ENCODE measurements at regions not wholly inside any gene's neighbourhood (a gene's known extent, or its start where the extent isn't known, plus 50 kb on each side); places are given as distances from the start of the nearest gene placed in this dataset.

DNA sequence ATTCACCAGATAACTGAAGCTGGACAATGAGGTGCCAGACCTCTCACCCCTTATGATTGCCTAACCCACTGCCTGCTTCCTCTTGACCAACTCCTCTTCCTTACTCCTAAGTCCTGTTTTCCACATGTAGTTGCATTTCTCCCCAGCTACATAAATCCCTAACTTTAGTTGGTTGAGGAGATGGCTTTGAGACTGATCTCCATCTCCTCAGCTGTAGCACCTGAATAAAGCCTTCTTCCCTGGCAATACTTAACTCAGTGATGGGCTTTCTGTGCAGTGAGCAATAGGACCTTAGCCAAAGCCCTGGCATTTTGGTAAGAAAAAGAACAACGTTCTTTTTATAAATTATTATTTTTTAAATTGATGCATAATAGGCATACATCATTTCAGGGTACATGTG lies 691.1 kb downstream of the MATN1 start:
- DNase-seq (ENCODE audit: low read depth) = no peak

DNA sequence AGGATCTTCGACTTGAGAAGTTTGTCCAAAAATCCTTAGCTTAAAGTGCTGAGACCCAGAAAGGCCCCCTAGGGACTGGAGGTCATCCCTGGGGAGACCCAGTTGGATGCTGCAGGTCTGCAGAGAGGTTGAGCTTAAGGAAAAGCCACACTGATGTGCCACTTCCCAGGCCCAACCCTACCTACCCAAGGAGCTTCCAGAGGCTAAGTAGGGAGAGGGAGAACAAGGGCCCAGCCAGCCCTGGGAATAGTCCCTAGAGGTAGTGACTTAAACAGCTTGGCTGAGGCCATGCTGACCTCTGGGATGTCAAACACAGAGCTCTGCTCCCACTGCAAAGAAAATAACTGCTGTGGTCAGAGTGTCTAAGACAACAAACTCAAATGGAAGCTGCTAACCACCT lies 693.7 kb downstream of the MATN1 start:
- no peak for DNase-seq (ENCODE audit: low read depth)

- DNase-seq (ENCODE audit: low read depth) = no peak
These were observed 694.4 kb downstream of the MATN1 start for GRCh38 chr1:30028939-30029338.

- no peak for DNase-seq (ENCODE audit: low read depth)
These were observed 695.1 kb downstream of the MATN1 start for GRCh38 chr1:30028283-30028682.

DNA sequence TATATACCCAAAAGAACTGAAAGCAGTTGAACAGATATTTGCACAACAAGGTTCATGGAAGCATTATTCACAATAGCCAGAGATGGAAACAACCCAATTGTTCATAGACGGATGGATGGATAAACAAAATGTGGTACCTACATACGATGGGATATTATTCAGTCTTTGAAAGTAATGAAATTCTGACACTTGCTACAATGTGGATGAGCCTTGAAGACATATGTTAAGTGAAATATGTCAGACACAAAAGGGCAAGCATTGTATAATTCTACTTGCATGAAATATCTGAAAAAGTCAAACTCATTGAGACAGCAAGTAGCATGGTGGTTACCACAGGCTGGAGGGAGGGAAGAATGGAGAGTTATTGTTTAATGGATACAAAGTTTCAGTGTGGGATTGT lies 696.1 kb downstream of the MATN1 start:
- no peak for DNase-seq (ENCODE audit: low read depth)

- no peak for DNase-seq (ENCODE audit: low read depth)
These were observed 698.8 kb downstream of the MATN1 start for GRCh38 chr1:30024411-30025195.

GRCh38 chr1:30023339-30024022 lies 699.9 kb downstream of the MATN1 start:
- no peak for DNase-seq (ENCODE audit: low read depth)

- DNase-seq (ENCODE audit: low read depth) = no peak
These were observed 709.4 kb downstream of the MATN1 start for GRCh38 chr1:30014031-30014430.

DNA sequence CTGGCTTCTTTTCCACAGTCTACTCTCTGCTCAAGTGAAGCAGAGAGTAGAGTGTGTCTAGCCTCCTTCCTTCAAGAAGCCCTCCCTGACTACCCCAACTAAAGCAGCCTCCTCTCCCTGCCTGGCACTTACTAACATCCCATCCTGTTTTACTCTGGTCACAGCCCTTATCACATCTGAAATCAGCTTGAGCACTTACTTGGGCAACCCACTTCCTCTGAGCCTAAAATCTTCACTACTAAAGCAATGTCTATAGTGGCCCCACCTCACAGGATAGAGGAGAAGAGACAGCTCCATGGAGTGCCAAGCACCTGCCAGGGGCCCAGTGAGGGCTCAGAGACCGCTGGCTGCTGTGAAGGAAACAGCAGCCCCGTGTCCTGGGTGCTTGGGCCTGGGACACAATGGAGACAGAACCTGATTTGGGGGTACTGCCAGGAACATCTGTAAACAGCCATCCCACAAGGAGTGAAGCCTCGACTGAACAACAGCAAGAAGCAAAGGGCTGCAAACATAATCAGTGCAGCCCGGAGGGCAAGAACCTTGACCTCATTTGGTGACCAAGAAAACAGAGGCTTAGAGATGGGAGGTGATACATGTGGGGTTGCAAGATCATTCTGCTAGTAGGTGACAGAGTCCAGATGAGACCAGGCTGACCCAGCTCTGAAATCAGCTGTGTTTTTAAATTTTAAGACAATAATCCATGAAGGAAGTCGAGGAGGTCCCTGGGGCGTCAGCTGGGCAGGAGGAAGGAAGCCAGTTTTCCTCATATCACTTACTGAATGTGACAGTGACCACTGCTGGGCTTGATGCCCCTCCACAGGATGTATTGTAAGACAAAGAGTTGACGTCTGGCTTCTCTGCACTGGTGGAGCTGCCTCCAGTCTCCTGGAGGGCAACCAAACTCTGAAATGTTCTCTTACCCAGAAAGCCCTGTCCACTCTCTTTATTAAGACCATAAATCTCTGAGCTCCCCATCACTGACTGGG lies 710.6 kb downstream of the MATN1 start:
- DNase-seq (ENCODE audit: low read depth) = no peak

GRCh38 chr1:30011970-30012369 lies 711.4 kb downstream of the MATN1 start:
- DNase-seq (ENCODE audit: low read depth) = no peak

DNA sequence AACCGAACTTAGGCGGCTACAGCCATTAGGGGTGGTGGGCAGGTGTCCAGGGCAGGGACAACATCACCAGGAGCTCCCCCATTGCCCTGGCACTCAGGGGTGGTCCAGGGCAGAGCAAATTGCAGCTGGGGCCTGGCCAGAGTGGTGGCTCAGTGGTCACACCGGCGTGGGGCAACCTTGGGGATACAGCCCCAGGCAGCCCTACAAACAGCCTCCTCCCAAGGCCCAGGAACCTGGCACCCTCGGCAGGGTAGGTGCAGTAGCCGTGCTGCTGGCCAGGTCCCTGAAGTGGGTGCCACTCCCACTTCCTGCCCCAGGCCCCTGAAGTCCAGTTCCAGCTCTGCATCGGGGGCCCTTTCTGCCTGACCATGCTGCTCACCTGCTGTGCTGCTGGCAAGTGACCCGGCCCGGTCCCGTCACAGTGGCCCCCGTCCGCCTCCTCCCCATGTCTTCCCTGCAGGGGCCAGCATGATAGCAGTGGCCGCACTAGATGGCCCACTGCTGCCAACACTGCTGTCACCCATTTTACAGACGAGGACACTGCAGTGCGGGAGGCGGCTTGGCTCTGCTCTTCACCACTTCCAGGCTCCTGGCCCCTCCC lies 712.8 kb downstream of the MATN1 start:
- no peak for DNase-seq (ENCODE audit: low read depth)

DNA sequence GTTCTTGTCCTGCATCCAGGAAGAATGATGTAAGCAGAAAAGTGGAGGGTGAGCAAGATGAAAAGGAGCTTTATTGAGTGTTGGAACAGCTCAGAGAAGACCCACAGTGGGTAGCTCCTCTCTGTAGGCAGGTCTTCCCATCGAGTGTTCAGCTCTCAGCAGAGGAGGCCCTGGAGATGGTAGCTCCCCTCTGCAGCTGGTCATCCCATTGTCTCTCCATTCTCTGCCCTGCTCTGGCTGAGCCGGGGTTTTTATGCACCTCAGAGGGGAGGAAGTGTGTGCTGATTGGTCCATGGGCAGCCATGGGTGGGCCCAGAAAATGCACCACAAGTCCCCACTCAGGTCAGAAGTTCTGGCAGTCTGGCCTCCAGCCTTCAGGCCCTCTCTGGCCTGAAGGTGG lies 713.7 kb downstream of the MATN1 start:
- DNase-seq (ENCODE audit: low read depth) = no peak

- DNase-seq (ENCODE audit: low read depth) = no peak
These were observed 714.3 kb downstream of the MATN1 start for GRCh38 chr1:30008998-30009657.

DNA sequence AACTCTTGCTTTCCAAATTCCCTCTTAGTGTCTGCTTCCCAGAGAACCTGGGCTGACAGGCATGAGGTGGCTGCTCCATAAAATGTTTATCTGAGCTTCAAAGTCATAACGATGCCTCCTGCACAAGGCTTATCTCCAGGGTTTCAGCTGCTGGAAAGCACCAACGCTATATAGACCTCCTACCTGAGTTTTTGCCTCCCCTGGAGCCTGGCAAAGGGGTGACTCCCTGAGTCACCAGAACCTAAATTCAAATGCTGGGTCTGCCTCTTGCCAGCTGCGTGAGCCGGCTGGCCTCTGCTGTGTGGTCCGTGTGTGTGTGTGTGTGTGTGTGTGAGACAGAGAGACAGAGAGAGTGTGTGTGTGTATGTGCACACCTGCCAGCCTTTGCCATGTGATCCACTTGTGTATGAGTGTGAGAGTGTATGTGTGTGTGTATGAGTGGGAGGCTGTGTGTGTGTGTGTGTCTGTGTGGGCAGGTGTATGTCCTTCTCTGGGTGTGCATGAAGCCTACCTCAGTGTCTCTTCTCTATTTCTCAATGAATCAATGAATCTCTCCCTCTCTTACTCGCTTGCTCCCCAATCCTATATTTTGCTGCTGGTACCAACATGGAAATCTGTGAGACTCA lies 714.9 kb downstream of the MATN1 start:
- no peak for DNase-seq (ENCODE audit: low read depth)

DNA sequence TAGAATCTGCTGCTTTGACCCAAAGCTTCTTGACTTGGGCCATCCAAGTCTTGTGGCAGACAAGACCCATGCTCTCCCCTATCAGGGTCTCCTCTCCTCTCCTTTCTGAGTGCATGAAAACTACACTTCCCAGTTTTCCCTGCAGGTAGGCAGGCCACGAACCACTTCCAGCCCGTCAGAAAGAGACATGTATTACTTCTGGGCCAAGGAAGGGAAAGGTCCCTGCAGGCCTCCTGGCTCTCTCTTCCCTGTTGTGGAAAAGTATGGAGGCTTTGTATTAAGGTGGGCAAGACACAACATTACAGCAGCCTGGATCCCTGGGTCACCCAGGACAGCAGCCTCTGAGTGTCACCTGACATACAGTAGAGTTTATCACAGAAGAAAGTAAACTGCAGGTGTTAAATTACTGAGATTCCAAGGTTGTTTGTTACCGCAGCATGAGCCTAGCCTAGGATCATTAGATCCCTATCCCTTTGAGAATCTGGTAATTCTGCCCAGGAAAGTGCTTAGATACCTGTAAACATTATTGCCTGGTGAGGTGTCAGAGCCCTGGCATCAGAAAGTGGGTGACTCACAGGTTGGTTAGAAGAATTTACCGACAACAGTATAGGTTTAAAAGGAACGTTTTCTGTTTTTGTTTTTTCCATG lies 717.3 kb downstream of the MATN1 start:
- DNase-seq (ENCODE audit: low read depth) = no peak

DNA sequence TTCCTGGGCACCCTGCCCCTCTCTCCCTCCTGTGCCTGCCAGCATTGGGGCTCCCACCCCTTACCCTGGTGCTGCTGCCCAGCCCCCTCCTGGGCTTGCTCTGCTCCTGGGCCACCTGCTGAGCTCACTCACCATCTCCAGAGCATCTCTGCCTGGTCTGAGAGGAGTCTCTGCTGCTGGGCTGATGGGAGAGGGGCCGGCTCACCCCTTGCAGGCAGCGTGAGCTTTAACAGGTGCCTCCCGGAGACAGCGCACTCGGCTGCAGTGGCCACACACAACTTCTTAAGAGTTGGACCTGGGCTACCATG lies 721.7 kb downstream of the MATN1 start:
- DNase-seq (ENCODE audit: low read depth) = no peak

- DNase-seq (ENCODE audit: low read depth) = no peak
These were observed 722.2 kb downstream of the MATN1 start for GRCh38 chr1:30001011-30001731.

GRCh38 chr1:30000266-30000665 lies 723.1 kb downstream of the MATN1 start:
- no peak for DNase-seq (ENCODE audit: low read depth)

DNA sequence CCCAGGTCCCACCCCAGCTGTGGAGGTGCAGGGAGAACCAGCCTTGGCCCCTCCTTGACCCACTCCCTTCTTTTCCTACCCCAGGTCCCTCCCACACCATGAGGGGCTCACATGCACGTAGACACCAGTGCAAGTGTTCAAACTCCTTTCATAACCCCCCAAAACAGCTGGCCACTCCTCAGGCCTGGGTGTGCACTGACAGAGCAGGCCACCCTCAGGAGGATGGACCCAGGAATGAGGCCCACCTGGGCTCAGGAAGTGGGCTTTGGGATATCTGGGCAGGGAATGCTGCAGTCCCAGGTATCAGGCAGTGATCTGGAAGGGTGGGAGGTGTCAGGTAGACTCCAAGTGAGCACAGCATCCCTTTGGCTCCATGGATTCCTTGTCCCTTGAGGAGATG lies 723.8 kb downstream of the MATN1 start:
- no peak for DNase-seq (ENCODE audit: low read depth)

DNA sequence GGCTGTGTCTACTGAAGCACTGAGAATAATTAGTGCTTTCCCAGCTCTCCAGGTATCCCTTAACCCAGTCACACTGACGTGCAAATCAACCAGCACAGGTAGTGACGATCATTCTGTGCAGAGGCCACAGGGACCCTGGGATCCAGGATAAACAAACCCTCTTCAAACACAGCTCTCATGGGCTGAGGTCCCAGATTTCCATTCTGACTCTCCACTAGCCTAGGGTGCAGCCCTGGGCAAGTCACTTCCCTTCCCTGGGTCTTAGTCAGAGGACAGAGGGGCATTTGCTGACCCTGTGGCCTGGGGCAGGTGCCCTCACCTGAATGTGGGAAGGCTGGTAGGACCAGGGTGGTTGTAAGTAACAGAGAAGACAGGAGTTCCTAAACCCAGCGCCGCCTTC lies 724.7 kb downstream of the MATN1 start:
- no peak for DNase-seq (ENCODE audit: low read depth)
